ENCODE measurements at regions not wholly inside any gene's neighbourhood (a gene's known extent, or its start where the extent isn't known, plus 50 kb on each side); places are given as distances from the start of the nearest gene placed in this dataset.

- Histone ChIP-seq H3K4me1 (no peaks in the 10 kb centered on the region), H3K4me3 (no peak overlapping the region), H3K27me3 (no peaks in the 10 kb centered on the region), H3K27ac (no peak overlapping the region), H3K9ac (ENCODE audit: low read depth in 2 of 2, low read length in 2 of 2) (no peak overlapping the region), H3K36me3 (no peaks in the 10 kb centered on the region), H3K9me3 (no peaks in the 10 kb centered on the region)
- no peak for TF ChIP-seq CTCF (IDR thresholded peaks at IDR 0.05)
- intact Hi-C loops (cut with DNase I): no loop called here
- no peak for DNase-seq
Measured at GRCh38 chr6:22903826-22904225, 334.5 kb downstream of the HDGFL1 start.

- intact Hi-C loops (cut with DNase I): no loop called here
Measured at GRCh38 chr6:22904431-22904830, 335.1 kb downstream of the HDGFL1 start.

GRCh38 chr6:22906091-22906549, 336.8 kb downstream of the HDGFL1 start:
- no peak overlapping the region for H3K9ac ChIP-seq (ENCODE audit: low read depth in 2 of 2, low read length in 2 of 2)
- H3K36me3 ChIP-seq: no peaks in the 10 kb centered on the region
- H3K27me3 ChIP-seq: no peaks in the 10 kb centered on the region
- no peaks in the 10 kb centered on the region for H3K4me1 ChIP-seq
- TF ChIP-seq CTCF (IDR thresholded peaks at IDR 0.05): no peak
- intact Hi-C loops (cut with DNase I): no loop called here
- no peaks in the 10 kb centered on the region for H3K9me3 ChIP-seq
- no peak overlapping the region for H3K27ac ChIP-seq
- DNase-seq: no peak
- no peak overlapping the region for H3K4me3 ChIP-seq

More at GRCh38 chr6:22904431-22904830, 335.1 kb downstream of the HDGFL1 start:
- Histone ChIP-seq H3K27me3 (no peaks in the 10 kb centered on the region), H3K4me3 (no peak overlapping the region), H3K36me3 (no peaks in the 10 kb centered on the region), H3K9me3 (no peaks in the 10 kb centered on the region), H3K4me1 (no peaks in the 10 kb centered on the region), H3K9ac (ENCODE audit: low read depth in 2 of 2, low read length in 2 of 2) (no peak overlapping the region), H3K27ac (no peak overlapping the region)
- no peak for DNase-seq
- no peak for TF ChIP-seq CTCF (IDR thresholded peaks at IDR 0.05)

- no peak for TF ChIP-seq CTCF (IDR thresholded peaks at IDR 0.05)
- intact Hi-C loops (cut with DNase I): no loop called here
- H3K27me3 ChIP-seq: no peaks in the 10 kb centered on the region
- H3K4me3 ChIP-seq: no peak overlapping the region
- H3K9me3 ChIP-seq: no peaks in the 10 kb centered on the region
- H3K9ac ChIP-seq (ENCODE audit: low read depth in 2 of 2, low read length in 2 of 2): no peak overlapping the region
- no peak overlapping the region for H3K27ac ChIP-seq
- no peaks in the 10 kb centered on the region for H3K36me3 ChIP-seq
- no peak for DNase-seq
- H3K4me1 ChIP-seq: no peaks in the 10 kb centered on the region
Measured at GRCh38 chr6:22907085-22907484, 337.7 kb downstream of the HDGFL1 start.

GRCh38 chr6:22910370-22910769, 341.0 kb downstream of the HDGFL1 start:
- intact Hi-C loops (cut with DNase I): no loop called here
- Histone ChIP-seq H3K4me3 (no peak overlapping the region), H3K4me1 (no peaks in the 10 kb centered on the region), H3K27me3 (no peaks in the 10 kb centered on the region), H3K9ac (ENCODE audit: low read depth in 2 of 2, low read length in 2 of 2) (no peak overlapping the region), H3K9me3 (no peaks in the 10 kb centered on the region), H3K27ac (no peak overlapping the region), H3K36me3 (no peaks in the 10 kb centered on the region)
- DNase-seq: no peak
- TF ChIP-seq CTCF (IDR thresholded peaks at IDR 0.05): no peak

- no peak for DNase-seq
- intact Hi-C loops (cut with DNase I): no loop called here
- Histone ChIP-seq H3K27ac (no peak overlapping the region), H3K36me3 (no peaks in the 10 kb centered on the region), H3K9ac (ENCODE audit: low read depth in 2 of 2, low read length in 2 of 2) (no peak overlapping the region), H3K9me3 (no peaks in the 10 kb centered on the region), H3K4me3 (no peak overlapping the region), H3K4me1 (no peaks in the 10 kb centered on the region), H3K27me3 (no peaks in the 10 kb centered on the region)
- TF ChIP-seq CTCF (IDR thresholded peaks at IDR 0.05): no peak
Measured at GRCh38 chr6:22913612-22914011, 344.2 kb downstream of the HDGFL1 start.
